T-helper 1 cell treated with Interleukin-12 subunit alpha and Interleukin-12 subunit beta and Interleukin-4 antibody, amounts not matched to agents 30 ng/mL and 1 ng/mL, for 36 hours (primary cell): ENCODE measurements at regions not wholly inside any gene's neighbourhood (a gene's known extent, or its start where the extent isn't known, plus 50 kb on each side); places are given as distances from the start of the nearest gene placed in this dataset.
"Not testable (repeated sequence)": the region's sequence is repeated elsewhere in the genome, so short reads cannot be mapped to it uniquely, and the experiment has no call there.

ENCODE experiments used
- intact Hi-C: fragments of 100-400 bp; cut with micrococcal nuclease; formaldehyde crosslinking; loops from one replicate; pipeline ENCODE4 v1.15.1; 2024

- intact Hi-C loops: no loop called here
Measured at GRCh38 chr3:106116733-106117489, 248.1 kb upstream of the CBLB start.

- intact Hi-C loops: no loop called here
Measured at GRCh38 chr3:106117490-106117858, 248.7 kb upstream of the CBLB start.

GRCh38 chr3:106119614-106120082, 250.8 kb upstream of the CBLB start:
- intact Hi-C loops: no loop called here

GRCh38 chr3:106120356-106120755, 251.5 kb upstream of the CBLB start:
- intact Hi-C loops: no loop called here

- intact Hi-C loops: no loop called here
Measured at GRCh38 chr3:106121491-106122289, 252.9 kb upstream of the CBLB start.

- intact Hi-C loops: no loop called here
Measured at GRCh38 chr3:106124818-106125217, 256.0 kb upstream of the CBLB start.

- intact Hi-C loops: no loop called here
Measured at GRCh38 chr3:106125321-106125720, 256.5 kb upstream of the CBLB start.

- intact Hi-C loops: no loop called here
Measured at GRCh38 chr3:106126067-106126845, 257.4 kb upstream of the CBLB start.

- intact Hi-C loops: no loop called here
Measured at GRCh38 chr3:106126846-106127235, 258.0 kb upstream of the CBLB start.

- intact Hi-C loops: no loop called here
Measured at GRCh38 chr3:106129939-106130338, 261.1 kb upstream of the CBLB start.

GRCh38 chr3:106130384-106131198, 261.8 kb upstream of the CBLB start:
- intact Hi-C loops: no loop called here

GRCh38 chr3:106135451-106136160, 266.8 kb upstream of the CBLB start:
- intact Hi-C loops: no loop called here

GRCh38 chr3:106139826-106140225, 271.0 kb upstream of the CBLB start:
- intact Hi-C loops: no loop called here

- intact Hi-C loops: no loop called here
Measured at GRCh38 chr3:106140431-106140830, 271.6 kb upstream of the CBLB start.

- intact Hi-C loops: no loop called here
Measured at GRCh38 chr3:106144030-106144429, 275.2 kb upstream of the CBLB start.

- intact Hi-C loops: not testable (repeated sequence)
Measured at GRCh38 chr3:106148440-106149082, 279.7 kb upstream of the CBLB start.

- intact Hi-C loops: no loop called here
Measured at GRCh38 chr3:106157411-106157810, 288.6 kb upstream of the CBLB start.

- intact Hi-C loops: no loop called here
Measured at GRCh38 chr3:106160396-106160795, 291.6 kb upstream of the CBLB start.

GRCh38 chr3:106161246-106161645, 292.4 kb upstream of the CBLB start:
- intact Hi-C loops: no loop called here

GRCh38 chr3:106167728-106168127, 298.9 kb upstream of the CBLB start:
- intact Hi-C loops: no loop called here
